Epithelial cell of esophagus (primary cell): ENCODE measurements at regions not wholly inside any gene's neighbourhood (a gene's known extent, or its start where the extent isn't known, plus 50 kb on each side); places are given as distances from the start of the nearest gene placed in this dataset.

ENCODE experiments used
- DNase-seq: peaks from one replicate; pipeline ENCODE4 v3.0.0; 2010; ENCODE audit warnings: low read depth
- H3K4me3 ChIP-seq: 2 replicates; pipeline ENCODE4 v1.5.1; 2011; ENCODE audit warnings: mild to moderate bottlenecking, low read length, control low read depth
- TF ChIP-seq, protein P1 (sequence below): IDR thresholded peaks from 2 replicates; pipeline ENCODE4 v1.5.1; 2011; ENCODE audit warnings: low read depth, mild to moderate bottlenecking, low read length, control low read depth, inconsistent platforms; ENCODE audit not compliant: insufficient read depth; ENCODE audit errors: missing control alignments

DNA sequence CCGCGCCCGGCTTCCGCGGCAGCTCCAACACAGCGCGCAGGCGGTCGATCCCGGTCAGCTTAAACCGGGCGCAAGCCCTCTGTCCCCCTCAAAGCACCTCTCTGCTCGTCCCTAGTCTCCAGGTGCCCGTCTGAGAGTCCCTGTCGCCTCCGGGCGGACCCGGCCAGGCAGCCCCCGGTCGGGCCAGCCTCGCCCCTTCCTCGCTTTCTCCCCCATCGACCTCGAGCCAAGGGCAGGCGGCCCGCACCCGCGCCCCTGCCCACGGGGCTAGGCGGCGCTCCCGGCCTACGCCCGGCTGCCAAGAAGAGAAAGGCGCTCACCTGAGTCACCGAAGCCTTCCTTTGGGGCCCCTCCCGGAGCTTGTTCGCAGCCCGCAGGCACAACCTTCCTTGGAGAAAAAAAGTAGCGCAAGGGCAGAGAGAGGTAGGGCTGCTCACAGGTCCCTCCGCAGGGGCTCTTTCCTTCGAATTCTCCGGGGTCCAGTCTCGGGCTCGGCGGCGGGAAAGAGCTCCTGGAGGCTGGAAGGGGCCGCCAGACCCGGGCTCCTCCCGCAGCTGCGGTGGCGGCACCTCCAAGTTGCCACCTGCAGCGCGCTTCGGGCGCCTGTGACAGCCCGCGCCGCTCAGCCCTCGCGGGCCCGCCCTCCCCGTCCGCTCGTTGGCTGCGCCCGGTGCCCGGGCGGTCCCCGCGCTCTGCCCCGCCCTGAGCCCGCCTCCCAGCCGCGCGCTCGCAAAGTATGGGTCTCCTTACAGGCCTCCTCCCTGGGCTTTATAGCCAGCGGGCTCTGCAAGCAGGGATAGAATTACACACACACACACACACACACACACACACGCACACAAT lies 86.5 kb upstream of the EPB41L3 start:
- peak overlapping the region; percentile 13 for H3K4me3 ChIP-seq
- DNase-seq, result peak; percentile 40
- TF ChIP-seq, protein P1, sequence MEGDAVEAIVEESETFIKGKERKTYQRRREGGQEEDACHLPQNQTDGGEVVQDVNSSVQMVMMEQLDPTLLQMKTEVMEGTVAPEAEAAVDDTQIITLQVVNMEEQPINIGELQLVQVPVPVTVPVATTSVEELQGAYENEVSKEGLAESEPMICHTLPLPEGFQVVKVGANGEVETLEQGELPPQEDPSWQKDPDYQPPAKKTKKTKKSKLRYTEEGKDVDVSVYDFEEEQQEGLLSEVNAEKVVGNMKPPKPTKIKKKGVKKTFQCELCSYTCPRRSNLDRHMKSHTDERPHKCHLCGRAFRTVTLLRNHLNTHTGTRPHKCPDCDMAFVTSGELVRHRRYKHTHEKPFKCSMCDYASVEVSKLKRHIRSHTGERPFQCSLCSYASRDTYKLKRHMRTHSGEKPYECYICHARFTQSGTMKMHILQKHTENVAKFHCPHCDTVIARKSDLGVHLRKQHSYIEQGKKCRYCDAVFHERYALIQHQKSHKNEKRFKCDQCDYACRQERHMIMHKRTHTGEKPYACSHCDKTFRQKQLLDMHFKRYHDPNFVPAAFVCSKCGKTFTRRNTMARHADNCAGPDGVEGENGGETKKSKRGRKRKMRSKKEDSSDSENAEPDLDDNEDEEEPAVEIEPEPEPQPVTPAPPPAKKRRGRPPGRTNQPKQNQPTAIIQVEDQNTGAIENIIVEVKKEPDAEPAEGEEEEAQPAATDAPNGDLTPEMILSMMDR, result no peak

GRCh38 chr18:5628512-5629255 lies 84.9 kb upstream of the EPB41L3 start:
- TF ChIP-seq, protein P1, result no peak
- peak; percentile 4 for DNase-seq
- H3K4me3 ChIP-seq, result peak overlapping the region; percentile 20

- H3K4me3 ChIP-seq, result peak overlapping the region; percentile 7
- no peak for DNase-seq
- TF ChIP-seq, protein P1, result no peak
Measured at GRCh38 chr18:5627776-5628511, 84.1 kb upstream of the EPB41L3 start.

DNA sequence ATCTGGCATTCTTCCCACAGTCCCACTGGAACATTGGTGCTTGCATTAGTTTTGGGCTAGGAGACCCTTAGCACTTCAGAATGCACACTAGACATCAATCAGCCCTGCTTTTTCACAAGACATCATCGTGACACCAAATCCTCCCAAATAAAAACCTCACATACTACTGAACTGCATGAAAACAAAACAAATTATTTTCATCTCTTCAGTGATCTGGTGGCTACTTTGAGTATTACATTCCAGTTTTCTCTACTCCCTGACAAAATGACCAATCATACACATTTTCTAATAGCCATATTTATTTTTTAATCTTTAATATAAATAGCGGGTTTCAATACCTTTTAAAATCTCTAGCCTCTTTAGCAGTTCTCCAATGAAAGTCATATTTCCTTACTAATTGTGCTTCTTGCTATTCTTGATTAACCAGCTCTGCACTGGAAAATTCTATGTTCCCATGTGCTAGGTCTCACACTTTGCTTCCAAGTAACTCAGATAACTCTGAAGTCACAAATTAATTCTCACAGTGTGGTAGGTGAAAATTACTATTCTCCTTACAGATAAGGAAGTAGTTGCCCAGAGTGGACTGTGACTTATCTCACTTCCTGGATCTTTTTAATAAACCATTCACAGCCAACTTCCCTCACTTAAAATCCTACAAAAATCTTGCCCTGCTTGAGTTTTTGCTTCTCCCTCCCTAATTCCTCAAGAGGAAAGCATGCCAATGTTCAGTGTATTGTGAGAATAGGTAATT lies 82.5 kb upstream of the EPB41L3 start:
- TF ChIP-seq, protein P1, result no peak
- no peak for DNase-seq
- H3K4me3 ChIP-seq, result no peak overlapping the region

- DNase-seq, result no peak
- no peak overlapping the region for H3K4me3 ChIP-seq
- TF ChIP-seq, protein P1, result no peak
Measured at GRCh38 chr18:5625076-5625475, 81.3 kb upstream of the EPB41L3 start.

DNA sequence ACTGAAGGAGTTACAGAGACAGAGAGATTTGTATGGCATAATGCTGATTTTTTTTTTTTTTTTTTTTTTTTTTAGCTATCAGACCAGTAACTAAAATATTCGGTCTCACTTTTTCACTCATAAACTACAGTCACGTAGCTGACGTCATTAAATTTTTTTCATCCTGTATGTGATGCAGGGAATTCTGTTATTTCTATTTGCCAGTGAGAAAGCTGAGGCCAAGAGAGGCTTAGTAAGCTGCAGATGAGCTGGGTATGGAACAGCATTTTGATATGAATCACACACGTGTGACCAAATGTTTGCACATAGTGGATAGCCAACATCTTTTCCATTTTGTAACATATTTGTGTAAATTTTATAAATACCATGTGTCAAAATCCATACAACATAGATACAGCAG lies 79.1 kb upstream of the EPB41L3 start:
- H3K4me3 ChIP-seq, result no peak overlapping the region
- DNase-seq, result no peak
- TF ChIP-seq, protein P1, result no peak
